ENCODE measurements at regions not wholly inside any gene's neighbourhood (a gene's known extent, or its start where the extent isn't known, plus 50 kb on each side); places are given as distances from the start of the nearest gene placed in this dataset.
A peak's percentile ranks its signal among the peaks of the same experiment; 100 is the strongest.
"Not testable (repeated sequence)": the region's sequence is repeated elsewhere in the genome, so short reads cannot be mapped to it uniquely, and the experiment has no call there.

DNA sequence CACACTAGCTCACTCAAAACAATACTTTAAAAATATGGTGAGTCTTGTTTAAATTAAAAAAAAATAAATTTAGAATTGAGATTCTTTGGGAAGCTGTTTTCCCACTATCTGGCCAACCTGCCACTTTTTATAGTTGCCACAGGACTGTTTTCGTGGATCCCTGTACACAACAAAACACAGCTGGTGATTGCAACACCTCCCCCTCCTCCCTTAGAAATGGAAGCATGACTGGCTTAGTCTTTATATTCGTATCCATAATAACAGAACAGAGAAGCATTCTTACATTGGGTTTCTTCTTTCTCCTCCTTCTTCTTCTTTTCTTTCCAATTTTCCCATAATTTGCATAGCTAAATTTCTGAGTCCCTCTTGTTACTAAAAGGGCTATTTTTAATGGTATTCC, 79.5 kb upstream of the GJB6 start:
- no peak for DNase-seq (ENCODE audit: low spot score)

DNA sequence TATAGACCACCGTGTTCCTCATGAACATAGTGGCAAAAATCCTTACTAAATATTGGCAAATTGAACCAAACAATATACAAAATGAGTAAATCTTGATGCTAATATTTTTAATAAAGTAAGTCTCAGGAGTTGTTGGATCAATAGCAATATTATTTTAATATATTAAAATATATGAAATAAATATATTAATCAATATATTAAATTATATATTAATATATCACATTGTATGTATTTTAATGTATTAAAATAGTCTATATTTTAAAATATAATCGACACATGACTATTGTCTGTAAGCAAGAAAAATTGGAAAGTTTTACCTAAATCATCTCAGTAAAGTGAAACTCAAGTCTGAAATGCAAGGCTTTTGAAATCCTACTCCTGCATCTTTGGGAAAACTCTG, 78.9 kb upstream of the GJB6 start:
- no peak for DNase-seq (ENCODE audit: low spot score)

- DNase-seq (ENCODE audit: low spot score) = no peak
These were observed 73.9 kb upstream of the GJB6 start for GRCh38 chr13:20306039-20306438.

DNA sequence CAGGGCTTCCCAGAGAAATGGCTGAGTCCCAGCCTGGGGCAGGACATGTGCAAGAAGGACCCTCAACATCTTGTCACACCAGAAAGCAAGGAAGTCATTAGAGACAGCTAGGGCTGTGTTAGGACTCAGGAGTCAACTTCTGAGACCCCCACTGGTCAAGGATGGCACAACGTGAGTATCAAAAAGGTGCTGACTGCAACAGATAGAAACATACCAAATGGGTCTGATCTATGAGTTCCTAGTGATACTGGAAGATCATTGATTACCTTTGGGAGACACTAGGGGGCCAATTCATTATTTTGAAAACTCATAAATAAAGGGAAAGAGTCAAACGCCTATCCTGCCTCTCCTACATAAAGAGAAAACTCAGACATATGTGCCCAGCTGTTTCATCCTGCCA, 73.5 kb upstream of the GJB6 start:
- DNase-seq (ENCODE audit: low spot score) = no peak

GRCh38 chr13:20304061-20304460, 71.9 kb upstream of the GJB6 start:
- not testable (repeated sequence) for DNase-seq (ENCODE audit: low spot score)

DNA sequence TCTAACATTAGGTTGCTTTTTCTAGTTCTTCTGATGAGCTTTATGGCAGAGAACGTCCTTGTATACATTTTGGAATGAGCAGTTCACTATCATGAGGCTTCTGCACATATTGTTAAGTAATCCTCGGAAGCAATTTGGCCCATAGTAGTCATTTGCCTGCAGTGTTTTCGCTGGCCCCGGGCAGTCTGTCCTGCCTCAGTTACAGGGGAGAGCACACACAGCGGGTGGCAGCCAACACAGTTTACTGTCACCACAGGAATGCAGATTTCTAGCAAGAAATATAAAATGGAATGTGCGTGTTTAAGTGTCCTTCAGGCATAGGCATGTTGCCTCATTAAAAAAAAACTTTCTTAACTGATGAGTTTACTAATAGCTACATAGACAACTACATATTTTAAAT, 71.5 kb upstream of the GJB6 start:
- DNase-seq (ENCODE audit: low spot score) = peak; percentile 22

- no peak for DNase-seq (ENCODE audit: low spot score)
These were observed 69.4 kb upstream of the GJB6 start for GRCh38 chr13:20301403-20302071.

GRCh38 chr13:20301015-20301402, 68.9 kb upstream of the GJB6 start:
- DNase-seq (ENCODE audit: low spot score) = no peak

- no peak for DNase-seq (ENCODE audit: low spot score)
These were observed 65.1 kb upstream of the GJB6 start for GRCh38 chr13:20297181-20297580.

GRCh38 chr13:20295956-20296355, 63.8 kb upstream of the GJB6 start:
- no peak for DNase-seq (ENCODE audit: low spot score)

DNA sequence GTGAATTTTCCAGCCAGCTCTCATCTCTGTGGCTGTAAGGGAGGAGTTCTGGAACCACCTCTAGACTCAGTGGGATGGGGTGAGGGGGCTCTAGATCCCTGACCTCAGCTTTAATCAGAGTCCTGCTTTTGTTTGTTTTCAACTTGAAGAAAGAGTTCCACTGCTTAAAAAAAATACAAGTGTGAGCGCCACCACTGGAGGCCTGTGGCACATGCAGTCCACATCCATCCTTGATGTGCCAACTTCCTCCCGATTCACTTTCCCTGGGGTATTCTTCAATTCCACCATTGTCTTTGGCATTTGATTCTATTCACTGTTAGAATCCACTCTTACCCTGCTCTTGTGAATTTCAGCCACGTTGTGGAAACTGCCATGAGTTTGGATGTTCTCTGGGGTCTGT, 62.4 kb upstream of the GJB6 start:
- no peak for DNase-seq (ENCODE audit: low spot score)

DNA sequence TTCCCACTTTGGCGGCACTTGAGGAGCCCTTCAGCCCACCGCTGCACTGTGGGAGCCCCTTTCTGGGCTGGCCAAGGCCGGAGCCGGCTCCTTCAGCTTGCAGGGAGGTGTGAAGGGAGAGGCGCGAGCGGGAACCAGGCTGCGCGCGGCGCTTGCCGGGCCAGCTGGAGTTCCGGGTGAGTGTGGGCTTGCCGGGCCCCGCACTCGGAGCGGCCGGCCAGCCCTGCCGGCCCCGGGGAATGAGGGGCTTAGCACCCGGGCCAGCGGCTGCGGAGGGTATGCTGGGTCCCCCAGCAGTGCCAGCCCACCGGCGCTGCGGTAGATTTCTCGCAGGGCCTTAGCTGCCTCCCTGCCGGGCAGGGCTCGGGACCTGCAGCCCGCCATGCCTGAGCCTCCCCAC, 60.2 kb upstream of the GJB6 start:
- DNase-seq (ENCODE audit: low spot score) = not testable (repeated sequence)

DNA sequence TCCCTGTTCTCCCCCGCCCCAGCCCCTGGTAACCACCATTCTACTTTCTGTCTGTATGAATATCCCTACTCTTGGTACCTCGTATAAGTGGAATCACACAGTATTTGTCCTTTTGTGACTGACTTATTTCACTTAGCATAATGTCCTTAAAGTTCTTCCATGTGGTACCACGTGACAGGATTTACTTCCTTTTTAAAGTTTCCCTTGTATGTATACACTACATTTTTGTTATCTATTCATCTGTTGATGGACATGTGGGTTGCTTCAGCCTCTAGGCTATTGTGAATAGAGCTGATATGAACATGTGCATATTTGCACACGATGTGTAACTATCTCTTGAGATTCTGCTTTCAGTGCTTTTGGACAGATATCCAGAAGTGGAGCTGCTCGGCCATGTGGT, 59.6 kb upstream of the GJB6 start:
- no peak for DNase-seq (ENCODE audit: low spot score)

DNA sequence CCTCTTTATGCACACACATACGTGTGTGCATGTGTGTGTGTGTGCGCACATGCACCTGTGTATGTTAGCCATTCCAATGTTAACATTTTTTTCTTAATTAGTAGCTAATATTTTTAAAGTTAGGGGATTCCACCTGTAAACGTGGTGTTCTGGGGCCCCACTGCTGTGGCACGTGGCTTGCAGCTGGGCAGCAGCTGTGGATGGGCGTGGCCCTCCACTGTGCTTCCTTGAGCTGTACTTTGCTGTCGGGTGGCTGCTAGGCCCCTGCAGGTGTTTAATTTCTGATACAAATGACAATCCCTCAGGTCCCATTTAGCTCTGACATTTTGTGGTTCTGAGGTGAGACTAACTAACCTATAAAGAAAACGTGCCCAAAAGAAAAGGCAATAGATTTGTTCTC, 58.9 kb upstream of the GJB6 start:
- DNase-seq (ENCODE audit: low spot score) = no peak

DNA sequence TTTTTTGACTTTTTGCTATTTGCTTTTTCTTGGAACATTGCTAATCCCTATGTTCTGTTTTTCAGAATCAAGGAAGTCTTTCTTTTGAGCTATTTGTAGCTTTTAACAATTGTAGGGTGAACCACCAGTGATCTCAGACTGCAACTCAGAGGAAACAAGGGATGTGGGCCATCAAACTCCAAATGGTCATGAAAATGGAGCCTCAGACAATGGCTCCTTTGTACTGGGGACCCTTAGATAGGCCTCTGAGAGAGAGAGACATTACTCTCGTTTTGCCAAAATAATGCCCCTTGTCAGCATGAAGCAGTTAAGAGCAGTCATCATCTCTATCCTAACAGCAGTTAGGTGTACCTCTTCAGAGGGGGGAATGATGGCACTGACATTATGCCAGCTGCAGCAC, 56.4 kb upstream of the GJB6 start:
- DNase-seq (ENCODE audit: low spot score) = no peak

DNA sequence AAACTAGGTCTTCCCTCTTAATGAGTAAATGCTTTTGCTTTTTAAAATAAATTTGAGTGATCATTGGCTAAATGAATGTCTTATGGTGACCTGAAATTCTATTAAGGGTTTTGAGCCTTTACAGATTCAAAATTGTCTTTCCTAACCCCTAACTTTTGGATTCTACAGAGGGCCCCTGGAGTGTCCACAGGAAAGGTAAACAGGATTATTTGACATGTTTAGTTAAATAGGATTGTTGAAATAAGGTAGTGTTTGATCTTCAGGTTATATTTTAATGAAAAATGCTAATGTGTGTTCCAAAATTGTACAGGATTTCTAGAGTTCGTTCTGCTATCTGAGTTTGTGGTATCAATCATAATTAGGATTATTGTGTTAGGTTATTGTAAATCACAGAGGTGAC, 55.9 kb upstream of the GJB6 start:
- DNase-seq (ENCODE audit: low spot score) = no peak

GRCh38 chr13:20285530-20285929, 53.4 kb upstream of the GJB6 start:
- no peak for DNase-seq (ENCODE audit: low spot score)
